ENCODE measurements at regions not wholly inside any gene's neighbourhood (a gene's known extent, or its start where the extent isn't known, plus 50 kb on each side); places are given as distances from the start of the nearest gene placed in this dataset.

DNA sequence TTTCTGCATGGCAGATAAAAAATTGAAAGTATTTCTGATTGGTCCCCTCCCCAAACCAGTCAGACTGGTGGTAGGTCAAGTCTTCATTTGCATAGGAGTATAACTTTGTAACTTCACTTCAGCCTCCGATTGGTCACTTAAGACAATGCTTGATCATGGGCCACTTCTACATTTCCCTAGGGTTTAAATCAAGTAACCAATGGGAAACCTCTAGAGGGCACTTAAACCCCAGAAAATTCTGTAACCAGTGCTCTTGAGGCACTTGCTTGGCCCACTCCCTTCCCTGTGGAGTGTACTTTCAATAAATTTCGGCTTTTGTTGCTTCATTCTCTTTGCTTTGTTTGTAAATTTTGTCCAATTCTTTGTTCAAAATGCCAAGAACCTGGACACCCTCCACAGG, 225.5 kb downstream of the ARPP21 start:
- TF ChIP-seq, protein P1, sequence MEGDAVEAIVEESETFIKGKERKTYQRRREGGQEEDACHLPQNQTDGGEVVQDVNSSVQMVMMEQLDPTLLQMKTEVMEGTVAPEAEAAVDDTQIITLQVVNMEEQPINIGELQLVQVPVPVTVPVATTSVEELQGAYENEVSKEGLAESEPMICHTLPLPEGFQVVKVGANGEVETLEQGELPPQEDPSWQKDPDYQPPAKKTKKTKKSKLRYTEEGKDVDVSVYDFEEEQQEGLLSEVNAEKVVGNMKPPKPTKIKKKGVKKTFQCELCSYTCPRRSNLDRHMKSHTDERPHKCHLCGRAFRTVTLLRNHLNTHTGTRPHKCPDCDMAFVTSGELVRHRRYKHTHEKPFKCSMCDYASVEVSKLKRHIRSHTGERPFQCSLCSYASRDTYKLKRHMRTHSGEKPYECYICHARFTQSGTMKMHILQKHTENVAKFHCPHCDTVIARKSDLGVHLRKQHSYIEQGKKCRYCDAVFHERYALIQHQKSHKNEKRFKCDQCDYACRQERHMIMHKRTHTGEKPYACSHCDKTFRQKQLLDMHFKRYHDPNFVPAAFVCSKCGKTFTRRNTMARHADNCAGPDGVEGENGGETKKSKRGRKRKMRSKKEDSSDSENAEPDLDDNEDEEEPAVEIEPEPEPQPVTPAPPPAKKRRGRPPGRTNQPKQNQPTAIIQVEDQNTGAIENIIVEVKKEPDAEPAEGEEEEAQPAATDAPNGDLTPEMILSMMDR (IDR thresholded peaks at IDR 0.05; ENCODE audit: low read depth, low read length): peak; percentile 32
- TF ChIP-seq EZH2phosphoT487 (IDR thresholded peaks at IDR 0.05; ENCODE audit: low read depth): no peak
- Histone ChIP-seq H4K20me1 (ENCODE audit: insufficient read depth, low read length) (no peaks in the 10 kb centered on the region), H2AFZ (ENCODE audit: low read depth, low read length) (peak overlapping the region; percentile 4; the same call in 1 of the 2 replicates)

DNA sequence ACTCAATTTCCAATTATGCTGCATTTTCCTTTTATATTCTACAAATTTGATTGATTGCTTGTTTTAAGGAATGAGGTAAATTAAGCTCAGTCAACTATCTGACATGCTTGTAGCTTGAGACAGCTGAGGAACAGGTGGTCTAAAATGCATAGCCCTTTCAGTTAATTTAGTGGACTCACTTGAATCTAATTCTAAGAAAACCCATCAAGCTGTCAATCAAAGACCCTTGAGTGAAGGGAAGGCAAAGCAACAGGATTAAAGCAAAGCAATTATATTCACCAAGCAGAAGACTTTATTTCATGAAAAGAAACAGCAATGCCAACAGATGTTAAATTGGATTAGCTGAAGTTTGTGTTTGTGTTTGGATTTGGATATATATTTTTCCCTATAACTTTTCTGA, 228.5 kb downstream of the ARPP21 start:
- TF ChIP-seq EZH2phosphoT487 (IDR thresholded peaks at IDR 0.05; ENCODE audit: low read depth): no peak
- TF ChIP-seq, protein P1 (IDR thresholded peaks at IDR 0.05; ENCODE audit: low read depth, low read length): no peak
- Histone ChIP-seq H3K9ac (ENCODE audit: low read length) (no peak overlapping the region), H2AFZ (ENCODE audit: low read depth, low read length) (no peak overlapping the region), H3K4me3 (ENCODE audit: low read length) (no peak overlapping the region), H3K36me3 (replicated peaks; ENCODE audit: low read depth, low read length) (no peaks in the 10 kb centered on the region), H3K4me2 (ENCODE audit: low read length) (no peak overlapping the region), H3K4me1 (ENCODE audit: low read length) (no peaks in the 10 kb centered on the region), H4K20me1 (ENCODE audit: insufficient read depth, low read length) (no peaks in the 10 kb centered on the region), H3K27ac (ENCODE audit: low read length) (no peak overlapping the region), H3K9me3 (ENCODE audit: insufficient read depth, low read length) (no peaks in the 10 kb centered on the region), H3K79me2 (ENCODE audit: low read length) (no peaks in the 10 kb centered on the region), H3K27me3 (ENCODE audit: low read depth, low read length) (no peaks in the 10 kb centered on the region)

More for the DNA sequence above, 225.5 kb downstream of the ARPP21 start:
- H3K4me2 ChIP-seq (ENCODE audit: low read length): no peak overlapping the region
- H3K4me1 ChIP-seq (ENCODE audit: low read length): no peaks in the 10 kb centered on the region
- no peak overlapping the region for H3K4me3 ChIP-seq (ENCODE audit: low read length)
- H3K27ac ChIP-seq (ENCODE audit: low read length): no peak overlapping the region
- H3K9me3 ChIP-seq (ENCODE audit: insufficient read depth, low read length): no peaks in the 10 kb centered on the region
- no peak overlapping the region for H3K9ac ChIP-seq (ENCODE audit: low read length)
- no peaks in the 10 kb centered on the region for H3K36me3 ChIP-seq (replicated peaks; ENCODE audit: low read depth, low read length)
- no peaks in the 10 kb centered on the region for H3K27me3 ChIP-seq (ENCODE audit: low read depth, low read length)
- no peaks in the 10 kb centered on the region for H3K79me2 ChIP-seq (ENCODE audit: low read length)

DNA sequence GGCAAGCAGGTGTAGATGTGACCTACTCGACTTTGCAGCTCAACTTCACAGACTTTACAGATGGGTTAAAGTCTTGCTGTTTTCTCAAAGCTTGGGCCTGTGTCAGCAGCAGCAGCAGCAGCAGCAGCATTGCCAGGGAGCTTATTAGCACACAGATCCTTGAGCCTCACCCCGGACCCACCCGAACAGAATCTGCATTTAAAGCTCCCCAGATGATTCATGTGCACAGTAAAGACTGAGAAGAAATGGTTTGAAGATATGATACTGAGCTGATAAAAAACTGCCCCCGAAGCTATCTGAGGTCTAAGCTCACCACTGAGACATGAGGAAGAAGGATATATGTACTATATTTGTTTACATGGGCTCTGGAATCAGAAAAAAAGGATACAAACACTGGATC, 231.7 kb downstream of the ARPP21 start:
- Histone ChIP-seq H3K27me3 (ENCODE audit: low read depth, low read length) (no peaks in the 10 kb centered on the region), H3K9me3 (ENCODE audit: insufficient read depth, low read length) (no peaks in the 10 kb centered on the region), H3K79me2 (ENCODE audit: low read length) (no peaks in the 10 kb centered on the region), H3K4me1 (ENCODE audit: low read length) (no peaks in the 10 kb centered on the region), H3K36me3 (replicated peaks; ENCODE audit: low read depth, low read length) (no peaks in the 10 kb centered on the region), H2AFZ (ENCODE audit: low read depth, low read length) (peak overlapping the region; percentile 67; the same call in 1 of the 2 replicates), H3K27ac (ENCODE audit: low read length) (no peak overlapping the region), H3K4me3 (ENCODE audit: low read length) (no peak overlapping the region), H3K9ac (ENCODE audit: low read length) (no peak overlapping the region), H4K20me1 (ENCODE audit: insufficient read depth, low read length) (no peaks in the 10 kb centered on the region), H3K4me2 (ENCODE audit: low read length) (no peak overlapping the region)
- TF ChIP-seq, protein P1 (IDR thresholded peaks at IDR 0.05; ENCODE audit: low read depth, low read length): no peak
- TF ChIP-seq EZH2phosphoT487 (IDR thresholded peaks at IDR 0.05; ENCODE audit: low read depth): no peak

DNA sequence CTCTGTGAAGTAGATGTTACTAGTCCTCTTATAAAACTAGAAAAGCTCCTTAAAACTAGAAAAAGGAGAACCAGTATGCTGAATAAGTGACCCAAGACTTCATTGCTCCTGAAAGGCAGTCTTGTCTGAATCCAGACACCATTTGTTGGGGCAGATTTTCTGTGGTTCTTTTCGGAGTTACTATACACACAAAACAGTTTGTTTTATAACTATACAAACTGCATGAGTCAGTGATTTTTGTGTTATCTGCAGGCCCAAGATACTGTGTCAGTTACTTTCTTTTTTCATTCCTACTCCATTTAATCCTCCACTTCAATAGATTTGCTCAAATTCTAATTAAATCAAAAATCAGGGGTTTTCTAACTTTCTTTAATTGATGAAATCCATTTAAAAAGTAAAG, 244.6 kb downstream of the ARPP21 start:
- no peak overlapping the region for H3K4me2 ChIP-seq (ENCODE audit: low read length)
- H3K36me3 ChIP-seq (replicated peaks; ENCODE audit: low read depth, low read length): no peaks in the 10 kb centered on the region
- H3K27me3 ChIP-seq (ENCODE audit: low read depth, low read length): no peaks in the 10 kb centered on the region
- no peaks in the 10 kb centered on the region for H3K9me3 ChIP-seq (ENCODE audit: insufficient read depth, low read length)
- H2AFZ ChIP-seq (ENCODE audit: low read depth, low read length): no peak overlapping the region
- no peaks in the 10 kb centered on the region for H3K79me2 ChIP-seq (ENCODE audit: low read length)
- H4K20me1 ChIP-seq (ENCODE audit: insufficient read depth, low read length): no peaks in the 10 kb centered on the region
- H3K4me1 ChIP-seq (ENCODE audit: low read length): no peaks in the 10 kb centered on the region
- no peak overlapping the region for H3K9ac ChIP-seq (ENCODE audit: low read length)
- H3K27ac ChIP-seq (ENCODE audit: low read length): no peak overlapping the region
- TF ChIP-seq EZH2phosphoT487 (IDR thresholded peaks at IDR 0.05; ENCODE audit: low read depth): no peak
- TF ChIP-seq, protein P1 (IDR thresholded peaks at IDR 0.05; ENCODE audit: low read depth, low read length): no peak
- H3K4me3 ChIP-seq (ENCODE audit: low read length): no peak overlapping the region

All from OCI-LY3 (cell line).